Smooth muscle cell (in vitro differentiated cells): ENCODE measurements at regions not wholly inside any gene's neighbourhood (a gene's known extent, or its start where the extent isn't known, plus 50 kb on each side); places are given as distances from the start of the nearest gene placed in this dataset.

ENCODE experiments used
- DNase-seq: peaks from one replicate; lab custom pipeline; 2025; ENCODE audit not compliant: unreplicated experiment; lab: John Stamatoyannopoulos, UW
- H2AFZ ChIP-seq: fragments of 200-600 bp; sonication (generic); 2 replicates; pipeline ENCODE4 v1.6.0; 2016; ENCODE audit warnings: antibody characterized with exemption, low read depth, mild to moderate bottlenecking
- H3F3A ChIP-seq: fragments of 200-600 bp; sonication (generic); 2 replicates; pipeline ENCODE4 v1.6.0; 2017; ENCODE audit warnings: antibody characterized with exemption, low read depth
- H3K27ac ChIP-seq: fragments of 200-600 bp; sonication (generic); 2 replicates; pipeline ENCODE4 v1.5.1; 2016; ENCODE audit warnings: low read depth, mild to moderate bottlenecking
- H3K27me3 ChIP-seq: fragments of 200-600 bp; sonication (generic); 2 replicates; pipeline ENCODE4 v1.6.1; 2016; ENCODE audit warnings: low read depth, mild to moderate bottlenecking
- H3K36me3 ChIP-seq: fragments of 200-600 bp; sonication (generic); 2 replicates; pipeline ENCODE4 v1.5.1; 2016; ENCODE audit warnings: low read depth
- H3K4me1 ChIP-seq: fragments of 200-600 bp; sonication (generic); 2 replicates; pipeline ENCODE4 v1.5.1; 2016; ENCODE audit warnings: low read depth
- H3K4me2 ChIP-seq: fragments of 200-600 bp; sonication (generic); 2 replicates; pipeline ENCODE4 v1.6.0; 2016; ENCODE audit warnings: mild to moderate bottlenecking
- H3K4me3 ChIP-seq: fragments of 200-600 bp; sonication (generic); 2 replicates; pipeline ENCODE4 v1.5.1; 2016; ENCODE audit warnings: mild to moderate bottlenecking
- H3K79me2 ChIP-seq: fragments of 200-600 bp; sonication (generic); 2 replicates; pipeline ENCODE4 v1.6.0; 2016; ENCODE audit warnings: low read depth, mild to moderate bottlenecking
- H3K9ac ChIP-seq: fragments of 200-600 bp; sonication (generic); 2 replicates; pipeline ENCODE4 v1.6.0; 2016; ENCODE audit warnings: low read depth
- H3K9me3 ChIP-seq: fragments of 200-600 bp; sonication (generic); replicated peaks from 2 replicates; pipeline ENCODE4 v1.5.1; 2016; ENCODE audit warnings: low read depth
- H4K20me1 ChIP-seq: fragments of 200-600 bp; sonication (generic); 2 replicates; pipeline ENCODE4 v1.6.0; 2016; ENCODE audit warnings: low read depth
- CTCF ChIP-seq: fragments of 200-600 bp; sonication (generic); IDR thresholded peaks from 2 replicates; pipeline ENCODE4 v1.5.1; 2017; ENCODE audit warnings: borderline replicate concordance, mild to moderate bottlenecking, antibody characterized with exemption; ENCODE audit not compliant: insufficient read depth, poor library complexity, severe bottlenecking
- WGBS: methylation state at CpG from one replicate; pipeline ENCODE4 v1.1.7; 2016; ENCODE audit warnings: low lambda C conversion rate; 5-methylcytosine and 5-hydroxymethylcytosine counted together

GRCh38 chr9:107639426-107639825 lies 149.9 kb upstream of the KLF4 start:
- no peak for DNase-seq

GRCh38 chr9:107638521-107639310 lies 149.1 kb upstream of the KLF4 start:
- Histone ChIP-seq H4K20me1 (no peaks in the 10 kb centered on the region), H3K4me3 (peak overlapping the region; percentile 50), H3F3A (peaks cover 12% of the 10 kb centered on the region), H3K9ac (peak overlapping the region; percentile 81), H3K27me3 (no peaks in the 10 kb centered on the region), H3K4me2 (peak overlapping the region; percentile 84), H2AFZ (peak overlapping the region; percentile 50), H3K79me2 (no peaks in the 10 kb centered on the region), H3K9me3 (no peaks in the 10 kb centered on the region), H3K27ac (peak overlapping the region; percentile 81), H3K36me3 (no peaks in the 10 kb centered on the region), H3K4me1 (no peaks in the 10 kb centered on the region)
- DNase-seq, result no peak
- 56% methylated on average over 7 of the region's 7 CpGs for WGBS
- TF ChIP-seq CTCF, result no peak

More at GRCh38 chr9:107639426-107639825, 149.9 kb upstream of the KLF4 start:
- Histone ChIP-seq H3K9me3 (no peaks in the 10 kb centered on the region), H3F3A (peaks cover 12% of the 10 kb centered on the region), H3K4me3 (no peak overlapping the region), H3K4me2 (peak overlapping the region; percentile 84), H2AFZ (no peak overlapping the region), H3K36me3 (no peaks in the 10 kb centered on the region), H4K20me1 (no peaks in the 10 kb centered on the region), H3K79me2 (no peaks in the 10 kb centered on the region), H3K9ac (no peak overlapping the region), H3K27ac (no peak overlapping the region), H3K4me1 (no peaks in the 10 kb centered on the region), H3K27me3 (no peaks in the 10 kb centered on the region)
- 91% methylated on average over 4 of the region's 4 CpGs for WGBS
- TF ChIP-seq CTCF, result no peak

- Histone ChIP-seq H3F3A (peaks cover 12% of the 10 kb centered on the region), H2AFZ (peak overlapping the region; percentile 50), H3K27me3 (no peaks in the 10 kb centered on the region), H3K9ac (peak overlapping the region; percentile 81), H3K4me1 (no peaks in the 10 kb centered on the region), H3K79me2 (no peaks in the 10 kb centered on the region), H3K9me3 (no peaks in the 10 kb centered on the region), H3K36me3 (no peaks in the 10 kb centered on the region), H3K4me3 (peak overlapping the region; percentile 50), H3K4me2 (peak overlapping the region; percentile 84), H4K20me1 (no peaks in the 10 kb centered on the region), H3K27ac (peak overlapping the region; percentile 81)
- WGBS, result 11% methylated on average over 64 of the region's 67 CpGs
- no peak for TF ChIP-seq CTCF
- DNase-seq, result peak; percentile 58
Observed at GRCh38 chr9:107637421-107638420, 148.2 kb upstream of the KLF4 start.
